Stomach (tissue), 4 donors: ENCODE measurements at regions not wholly inside any gene's neighbourhood (a gene's known extent, or its start where the extent isn't known, plus 50 kb on each side); places are given as distances from the start of the nearest gene placed in this dataset.

Source experiments
- CTCF ChIP-seq, 7 experiments: fragments of 450-650 bp in 4 of 7; fragments of 200-600 bp in 3 of 7; sonication (generic) in 3 of 7; IDR thresholded peaks; one replicate each; pipeline ENCODE4 v1.5.1; 2016 to 2019; ENCODE audit warnings: antibody characterized with exemption in 7 of 7, control low read depth in 2 of 7, mild to moderate bottlenecking in 1 of 7
- POLR2AphosphoS5 ChIP-seq, 3 donors: sonication (generic); formaldehyde crosslinking; IDR thresholded peaks; one replicate each; pipeline ENCODE4 v1.6.1; 2016; ENCODE audit warnings: antibody characterized with exemption in 3 of 3

GRCh38 chr3:152677491-152677890 lies 157.4 kb upstream of the P2RY1 start:
- TF ChIP-seq CTCF (IDR thresholded peaks at IDR 0.05) (no peak), POLR2AphosphoS5 (IDR thresholded peaks at IDR 0.05) (no peak)
